H1 (cell line): ENCODE measurements at regions not wholly inside any gene's neighbourhood (a gene's known extent, or its start where the extent isn't known, plus 50 kb on each side); places are given as distances from the start of the nearest gene placed in this dataset.

ENCODE experiments used
- CTCF ChIA-PET: fragments of 300-600 bp; sonication (Branson Sonifier 250); formaldehyde crosslinking; loops from one replicate; lab custom pipeline; 2021; ENCODE audit not compliant: partially characterized antibody; lab: Charles Lee
- POLR2A ChIA-PET: fragments of 300-600 bp; sonication (Branson Sonifier 250); formaldehyde crosslinking; loops from one replicate; lab custom pipeline; 2021; ENCODE audit warnings: inconsistent platforms; ENCODE audit not compliant: partially characterized antibody; lab: Charles Lee
- DNase-seq, 2 experiments: peaks; one replicate each; pipeline versions ENCODE4 v3.0.0 to v3.0.0-alpha.2; 2010 to 2022; ENCODE audit warnings: low spot score in 2 of 2, low read depth in 1 of 2, mixed read lengths in 1 of 2
- FAIRE-seq: peaks from 2 replicates; lab custom pipeline; 2011; peaks lifted over from hg19 to GRCh38; lab: Jason Lieb, UNC
- H2AFZ ChIP-seq: 2 replicates; pipeline ENCODE4 v1.8.1; 2012; ENCODE audit warnings: low read length, inconsistent platforms
- H2AK5ac ChIP-seq: 2 replicates; pipeline ENCODE4 v1.6.1; 2013; ENCODE audit warnings: low read depth, low read length
- H2BK120ac ChIP-seq: replicated peaks from 2 replicates; pipeline ENCODE3; 2013; ENCODE audit warnings: low read depth, low read length, inconsistent platforms
- H2BK12ac ChIP-seq: 2 replicates; pipeline ENCODE4 v1.6.1; 2013; ENCODE audit warnings: low read depth, low read length
- H2BK15ac ChIP-seq: 2 replicates; pipeline ENCODE4 v1.6.1; 2013; ENCODE audit warnings: low read length
- H2BK20ac ChIP-seq: 2 replicates; pipeline ENCODE4 v1.6.1; 2013; ENCODE audit warnings: low read length
- H2BK5ac ChIP-seq: 2 replicates; pipeline ENCODE4 v1.6.1; 2013; ENCODE audit warnings: low read depth, low read length
- H3K14ac ChIP-seq: 2 replicates; pipeline ENCODE4 v1.6.1; 2013; ENCODE audit warnings: inconsistent platforms; ENCODE audit not compliant: insufficient read length
- H3K18ac ChIP-seq: 2 replicates; pipeline ENCODE4 v1.6.1; 2013; ENCODE audit warnings: low read length; ENCODE audit errors: extremely low read depth
- H3K23ac ChIP-seq: 2 replicates; pipeline ENCODE4 v1.6.1; 2013; ENCODE audit warnings: inconsistent platforms; ENCODE audit not compliant: insufficient read length
- H3K23me2 ChIP-seq: 2 replicates; pipeline ENCODE4 v1.6.1; 2013; ENCODE audit warnings: low read depth, low read length
- H3K27ac ChIP-seq: 2 replicates; pipeline ENCODE4 v1.6.1; 2011; ENCODE audit warnings: low read depth, low read length, inconsistent platforms
- H3K27me3 ChIP-seq, 4 experiments: replicated peaks in 1 of 4; 1 replicate in 1 of 4; 2 replicates in 3 of 4; pipeline versions ENCODE4 v1.6.1 to v1.8.1; 2011 to 2013; ENCODE audit warnings: low read length in 3 of 4, mild to moderate bottlenecking in 3 of 4, inconsistent platforms in 2 of 4, mixed read lengths in 2 of 4, moderate library complexity in 1 of 4; ENCODE audit not compliant: control insufficient read depth in 3 of 4, insufficient read depth in 3 of 4; ENCODE audit errors: extremely low read depth in 1 of 4
- H3K36me3 ChIP-seq, 4 experiments: 2 replicates each; pipeline versions ENCODE4 v1.6.1 to v1.8.1; 2011 to 2013; ENCODE audit warnings: mild to moderate bottlenecking in 4 of 4, low read length in 3 of 4, moderate library complexity in 2 of 4, control low read depth in 1 of 4, inconsistent platforms in 1 of 4; ENCODE audit not compliant: insufficient read depth in 4 of 4, control insufficient read depth in 2 of 4
- H3K4ac ChIP-seq: replicated peaks from 2 replicates; pipeline ENCODE3; 2013; ENCODE audit warnings: low read length, low read depth, mixed read lengths, inconsistent platforms; ENCODE audit not compliant: insufficient read length
- H3K4me1 ChIP-seq, 4 experiments: replicated peaks in 1 of 4; 1 replicate in 1 of 4; 2 replicates in 3 of 4; pipeline versions ENCODE4 v1.6.1 to v1.8.1; 2011 to 2013; ENCODE audit warnings: low read length in 3 of 4, inconsistent platforms in 2 of 4, mixed read lengths in 1 of 4; ENCODE audit not compliant: insufficient read depth in 4 of 4, control insufficient read depth in 3 of 4
- H3K4me2 ChIP-seq, 2 experiments: 2 replicates each; pipeline versions ENCODE4 v1.6.1 to v1.8.1; 2011 to 2013; ENCODE audit warnings: low read depth in 2 of 2, low read length in 2 of 2, control low read depth in 1 of 2, inconsistent platforms in 1 of 2, mild to moderate bottlenecking in 1 of 2; ENCODE audit not compliant: insufficient read depth in 1 of 2
- H3K4me3 ChIP-seq, 4 experiments: fragments of 200-600, 300-600 bp in 1 of 4; sonication (generic), shearing (Covaris generic), sonication (Bioruptor Twin) in 1 of 4; 2 replicates each; pipeline versions ENCODE4 v1.5.1 to v1.8.1; 2011 to 2016; ENCODE audit warnings: low read length in 4 of 4, low read depth in 3 of 4, control low read depth in 2 of 4, inconsistent platforms in 2 of 4, mild to moderate bottlenecking in 2 of 4, mixed read lengths in 1 of 4, moderate library complexity in 1 of 4; ENCODE audit not compliant: insufficient read depth in 2 of 4; ENCODE audit errors: extremely low read depth in 1 of 4
- H3K56ac ChIP-seq: replicated peaks from 2 replicates; pipeline ENCODE3; 2013; ENCODE audit warnings: low read depth, mild to moderate bottlenecking, mixed read lengths, low read length, inconsistent platforms; ENCODE audit not compliant: insufficient read length
- H3K79me1 ChIP-seq: 2 replicates; pipeline ENCODE4 v1.6.1; 2013; ENCODE audit warnings: low read depth, low read length, control low read depth
- H3K79me2 ChIP-seq, 2 experiments: 2 replicates each; pipeline versions ENCODE4 v1.6.1 to v1.8.1; 2012 to 2013; ENCODE audit warnings: low read length in 2 of 2, mild to moderate bottlenecking in 2 of 2, inconsistent platforms in 1 of 2; ENCODE audit not compliant: insufficient read depth in 2 of 2, control insufficient read depth in 1 of 2
- H3K9ac ChIP-seq, 4 experiments: replicated peaks in 1 of 4; 1 replicate in 1 of 4; 2 replicates in 3 of 4; pipeline versions ENCODE4 v1.6.1 to v1.8.1; 2011 to 2013; ENCODE audit warnings: low read depth in 3 of 4, low read length in 3 of 4, control low read depth in 2 of 4, mild to moderate bottlenecking in 2 of 4, moderate library complexity in 2 of 4, inconsistent platforms in 1 of 4; ENCODE audit errors: extremely low read depth in 1 of 4
- H3K9me3 ChIP-seq, 2 experiments: 2 replicates each; pipeline versions ENCODE4 v1.6.1 to v1.8.1; 2012 to 2013; ENCODE audit warnings: mild to moderate bottlenecking in 2 of 2, moderate library complexity in 2 of 2, control low read depth in 1 of 2, inconsistent platforms in 1 of 2, low read depth in 1 of 2, low read length in 1 of 2, mixed read lengths in 1 of 2; ENCODE audit not compliant: insufficient read depth in 2 of 2
- H4K20me1 ChIP-seq, 2 experiments: replicated peaks in 1 of 2; 2 replicates each; pipeline versions ENCODE3 to v1.8.1; 2011 to 2013; ENCODE audit warnings: inconsistent platforms in 2 of 2, low read length in 2 of 2, mild to moderate bottlenecking in 1 of 2; ENCODE audit not compliant: insufficient read depth in 2 of 2, control insufficient read depth in 1 of 2
- H4K5ac ChIP-seq: 2 replicates; pipeline ENCODE4 v1.6.1; 2013; ENCODE audit warnings: low read length, low read depth, mixed read lengths, inconsistent platforms; ENCODE audit not compliant: insufficient read length
- H4K8ac ChIP-seq: 2 replicates; pipeline ENCODE4 v1.8.0; 2013; ENCODE audit warnings: mild to moderate bottlenecking, moderate library complexity, low read length, inconsistent platforms; ENCODE audit not compliant: insufficient read depth; ENCODE audit errors: extremely low read depth
- H4K91ac ChIP-seq: replicated peaks from 2 replicates; pipeline ENCODE3; 2013; ENCODE audit warnings: low read length, mixed read lengths, inconsistent platforms; ENCODE audit not compliant: insufficient read length
- ASH2L ChIP-seq: fragments of 200-600, 300-600 bp; sonication (generic); IDR thresholded peaks from one replicate; pipeline ENCODE4 v1.7.1; 2017; ENCODE audit warnings: low read length
- CBX5 ChIP-seq: fragments of 300-800, 300-1000 bp; sonication (generic); IDR thresholded peaks from 2 replicates; pipeline ENCODE4 v1.7.1; 2016; ENCODE audit warnings: antibody characterized with exemption, low read length, low read depth
- GABPA ChIP-seq: IDR thresholded peaks from 2 replicates; pipeline ENCODE4 v1.6.1; 2011; ENCODE audit warnings: mild to moderate bottlenecking, low read length, moderate library complexity, borderline replicate concordance; ENCODE audit not compliant: insufficient read depth
- GTF2F1 ChIP-seq: IDR thresholded peaks from 2 replicates; pipeline ENCODE4 v1.6.1; 2012; ENCODE audit warnings: low read depth, low read length, improper control_type of control experiment, borderline replicate concordance
- HDAC2 ChIP-seq, 2 experiments: fragments of 300-600 bp in 1 of 2; sonication (generic) in 1 of 2; IDR thresholded peaks; 2 replicates each; pipeline ENCODE4 v1.6.1; 2011 to 2012; ENCODE audit warnings: low read depth in 2 of 2, low read length in 2 of 2, mild to moderate bottlenecking in 2 of 2, moderate library complexity in 2 of 2, borderline replicate concordance in 1 of 2, inconsistent platforms in 1 of 2
- POLR2AphosphoS5 ChIP-seq: IDR thresholded peaks from 2 replicates; pipeline ENCODE4 v1.6.1; 2011; ENCODE audit warnings: low read depth, low read length
- RFX5 ChIP-seq: IDR thresholded peaks from 2 replicates; pipeline ENCODE4 v1.6.1; 2011; ENCODE audit warnings: low read depth, low read length, improper control_type of control experiment, borderline replicate concordance
- SIN3A ChIP-seq, 2 experiments: IDR thresholded peaks in 1 of 2; conservative IDR thresholded peaks in 1 of 2; 2 replicates each; pipeline ENCODE4 v1.6.1; 2011 to 2012; ENCODE audit warnings: low read length in 2 of 2, improper control_type of control experiment in 1 of 2, low read depth in 1 of 2, mild to moderate bottlenecking in 1 of 2
- whole genome bisulfite sequencing, 2 experiments: shearing (Covaris generic) in 1 of 2; methylation state at CpG; one replicate each; pipeline versions ENCODE4 v1.1.6 to v1.1.7; 2013 to 2015; ENCODE audit warnings: low lambda C conversion rate in 2 of 2, mixed read lengths in 2 of 2, inconsistent platforms in 1 of 2, low coverage in 1 of 2, missing lambda C conversion rate in 1 of 2; ENCODE audit not compliant: insufficient replicate concordance in 2 of 2, insufficient coverage in 1 of 2, insufficient read length in 1 of 2; ENCODE audit errors: extremely low coverage in 1 of 2, missing lambda C conversion rate in 1 of 2; 5-methylcytosine and 5-hydroxymethylcytosine counted together
- TF ChIP-seq, protein P1 (sequence below), 3 experiments: IDR thresholded peaks; 1 replicate in 2 of 3; 2 replicates in 1 of 3; pipeline versions ENCODE4 v1.5.1 to v1.6.1; 2011; ENCODE audit warnings: low read length in 3 of 3, mild to moderate bottlenecking in 3 of 3, inconsistent platforms in 2 of 3, low read depth in 1 of 3, moderate library complexity in 1 of 3; ENCODE audit not compliant: insufficient read depth in 1 of 3; ENCODE audit errors: control extremely low read depth in 1 of 3
- TF ChIP-seq, protein P2 (sequence below): IDR thresholded peaks from 2 replicates; pipeline ENCODE4 v1.6.1; 2011; ENCODE audit warnings: low read depth, mild to moderate bottlenecking, low read length; ENCODE audit not compliant: insufficient read depth

DNA sequence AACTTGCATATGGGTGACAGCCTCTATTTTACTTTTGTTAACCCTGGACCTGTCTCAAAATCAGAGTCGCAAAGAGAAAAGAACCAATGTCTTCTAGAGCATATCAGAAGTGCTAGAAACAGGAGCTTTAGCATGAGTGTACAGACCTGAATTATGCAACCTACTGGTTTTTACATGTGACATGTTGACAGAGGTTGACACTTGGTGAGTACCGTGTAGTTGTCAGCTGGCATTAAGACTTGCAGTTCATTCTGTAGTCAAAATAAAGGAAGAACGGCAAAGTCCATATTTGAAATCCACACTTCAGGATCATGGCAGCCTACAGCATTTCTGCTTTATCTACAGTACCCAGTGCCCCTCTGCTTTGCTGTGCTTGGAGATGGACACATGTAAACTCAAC lies 291.9 kb upstream of the TENM3 start:
- POLR2A ChIA-PET, result no interaction called here
- no peak overlapping the region for H3K27ac ChIP-seq
- 96% methylated on average over 3 of the region's 3 CpGs; no CpG with 5 or more reads in 1 of the 2 experiments for WGBS, 2 experiments
- no peak overlapping the region for H2AK5ac ChIP-seq
- peaks cover 3 to 10% (median 8%) of the 10 kb centered on the region in 4 experiments; a peak in 6 of 7 replicates for H3K4me1 ChIP-seq
- no peak overlapping the region for H3K14ac ChIP-seq
- H4K20me1 ChIP-seq, result no peaks in the 10 kb centered on the region
- H2BK12ac ChIP-seq, result peak overlapping the region; percentile 5; the same call in 1 of the 2 replicates
- CTCF ChIA-PET, result interaction anchor here (0.7 kb wide), 1 partner anchor 73 kb away, joined by 3 read pairs; no protein-coding TSS in a partner anchor
- H2BK120ac ChIP-seq, result peak overlapping the region; percentile 6
- H3K4ac ChIP-seq, result peak overlapping the region; percentile 12
- H2BK5ac ChIP-seq, result peak overlapping the region; percentile 66; the same call in 1 of the 2 replicates
- peak overlapping the region; percentile 62 for H4K91ac ChIP-seq
- no peaks in the 10 kb centered on the region for H3K79me1 ChIP-seq
- H2AFZ ChIP-seq, result no peak overlapping the region
- H3K4me2 ChIP-seq, result no peak overlapping the region
- H4K5ac ChIP-seq, result peak overlapping the region; percentile 55
- no peak for FAIRE-seq
- no peaks in the 10 kb centered on the region for H3K27me3 ChIP-seq
- no peak overlapping the region for H3K23ac ChIP-seq
- H3K9ac ChIP-seq, result no peak overlapping the region
- H4K8ac ChIP-seq, result no peak overlapping the region
- no peaks in the 10 kb centered on the region for H3K79me2 ChIP-seq
- H3K9me3 ChIP-seq, result no peaks in the 10 kb centered on the region; a peak in 1 of 4 replicates
- H3K18ac ChIP-seq, result no peak overlapping the region; the same call in 1 of the 2 replicates
- no peak for DNase-seq
- no peaks in the 10 kb centered on the region; a peak in 1 of 8 replicates for H3K36me3 ChIP-seq
- H3K56ac ChIP-seq, result no peak overlapping the region
- H3K4me3 ChIP-seq, result no peak overlapping the region
- H2BK20ac ChIP-seq, result peak overlapping the region; percentile 81
- no peaks in the 10 kb centered on the region; the same call in 1 of the 2 replicates for H3K23me2 ChIP-seq
- no peak overlapping the region for H2BK15ac ChIP-seq
- TF ChIP-seq RFX5 (no peak), ASH2L (no peak), SIN3A (conservative IDR thresholded peaks at IDR 0.05 in 1 of 2, IDR thresholded peaks at IDR 0.05 in 1 of 2; ENCODE audit: low read depth in 1 of 2, low read length in 2 of 2) (no peak), GTF2F1 (no peak), POLR2AphosphoS5 (no peak), HDAC2 (IDR thresholded peaks at IDR 0.05; ENCODE audit: borderline replicate concordance in 1 of 2, low read depth in 2 of 2, low read length in 2 of 2) (no peak), CBX5 (no peak), GABPA (no peak)
- TF ChIP-seq, protein P1, sequence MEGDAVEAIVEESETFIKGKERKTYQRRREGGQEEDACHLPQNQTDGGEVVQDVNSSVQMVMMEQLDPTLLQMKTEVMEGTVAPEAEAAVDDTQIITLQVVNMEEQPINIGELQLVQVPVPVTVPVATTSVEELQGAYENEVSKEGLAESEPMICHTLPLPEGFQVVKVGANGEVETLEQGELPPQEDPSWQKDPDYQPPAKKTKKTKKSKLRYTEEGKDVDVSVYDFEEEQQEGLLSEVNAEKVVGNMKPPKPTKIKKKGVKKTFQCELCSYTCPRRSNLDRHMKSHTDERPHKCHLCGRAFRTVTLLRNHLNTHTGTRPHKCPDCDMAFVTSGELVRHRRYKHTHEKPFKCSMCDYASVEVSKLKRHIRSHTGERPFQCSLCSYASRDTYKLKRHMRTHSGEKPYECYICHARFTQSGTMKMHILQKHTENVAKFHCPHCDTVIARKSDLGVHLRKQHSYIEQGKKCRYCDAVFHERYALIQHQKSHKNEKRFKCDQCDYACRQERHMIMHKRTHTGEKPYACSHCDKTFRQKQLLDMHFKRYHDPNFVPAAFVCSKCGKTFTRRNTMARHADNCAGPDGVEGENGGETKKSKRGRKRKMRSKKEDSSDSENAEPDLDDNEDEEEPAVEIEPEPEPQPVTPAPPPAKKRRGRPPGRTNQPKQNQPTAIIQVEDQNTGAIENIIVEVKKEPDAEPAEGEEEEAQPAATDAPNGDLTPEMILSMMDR (IDR thresholded peaks at IDR 0.05; ENCODE audit: control extremely low read depth in 1 of 3, insufficient read depth in 1 of 3, low read depth in 1 of 3, low read length in 3 of 3), result no peak
- TF ChIP-seq, protein P2, sequence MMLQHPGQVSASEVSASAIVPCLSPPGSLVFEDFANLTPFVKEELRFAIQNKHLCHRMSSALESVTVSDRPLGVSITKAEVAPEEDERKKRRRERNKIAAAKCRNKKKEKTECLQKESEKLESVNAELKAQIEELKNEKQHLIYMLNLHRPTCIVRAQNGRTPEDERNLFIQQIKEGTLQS, result no peak
